K562 (cell line): ENCODE measurements at regions not wholly inside any gene's neighbourhood (a gene's known extent, or its start where the extent isn't known, plus 50 kb on each side); places are given as distances from the start of the nearest gene placed in this dataset.

Experiments
- ATAC-seq: fragments of 200-7000 bp; cut with Tn5 transposase; 3 replicates; pipeline ENCODE4 v1.9.1; 2020; ENCODE audit warnings: moderate library complexity
- BruUV-seq: library from RNA; stranded (reverse); fragments of 400-500 nt; replicated peaks from 2 replicates; lab custom pipeline; 2021; lab: Mats Ljungman, UMichigan
- CTCF ChIA-PET: fragments of 300-600 bp; formaldehyde crosslinking; extraction: SDS; loops from one replicate; lab custom pipeline; 2021; ENCODE audit warnings: low intra/inter-chr PET ratio; lab: Yijun Ruan, JAX
- POLR2A ChIA-PET: fragments of 300-600, 350-650 bp; sonication (Branson Sonifier 250); formaldehyde crosslinking; extraction: SDS; loops from one replicate; lab custom pipeline; 2021; ENCODE audit warnings: antibody characterized with exemption, inconsistent platforms; lab: Yijun Ruan, JAX
- DNase-seq, 4 experiments: peaks; one replicate each; pipeline versions ENCODE4 v3.0.0 to v3.0.0-alpha.2; 2011 to 2018; ENCODE audit warnings: low spot score in 3 of 4, mixed read lengths in 3 of 4; ENCODE audit errors: extremely low read depth in 1 of 4
- FAIRE-seq: peaks from 2 replicates; lab custom pipeline; 2011; peaks lifted over from hg19 to GRCh38; lab: Jason Lieb, UNC
- H2AFZ ChIP-seq: 2 replicates; pipeline ENCODE4 v1.6.0; 2011; ENCODE audit warnings: low read depth, low read length, control low read depth, inconsistent platforms
- H3K27ac ChIP-seq: fragments of 200-600 bp; 3 replicates; pipeline ENCODE4 v1.8.0; 2011; ENCODE audit warnings: low read depth, mild to moderate bottlenecking, control low read depth, inconsistent platforms, low read length, moderate library complexity, mixed read lengths; ENCODE audit errors: extremely low read depth
- H3K27me3 ChIP-seq, 2 experiments: fragments of 300-600 bp in 1 of 2; 2 replicates in 1 of 2; 3 replicates in 1 of 2; pipeline versions ENCODE4 v1.6.0 to v1.8.0; 2011; ENCODE audit warnings: inconsistent platforms in 2 of 2, low read length in 2 of 2, mild to moderate bottlenecking in 1 of 2, mixed read lengths in 1 of 2, moderate library complexity in 1 of 2; ENCODE audit not compliant: control insufficient read depth in 2 of 2, insufficient read depth in 2 of 2
- H3K36me3 ChIP-seq: fragments of 300-600 bp; 3 replicates; pipeline ENCODE4 v1.8.0; 2011; ENCODE audit warnings: mild to moderate bottlenecking, low read length, inconsistent platforms; ENCODE audit not compliant: control insufficient read depth, insufficient read depth
- H3K4me1 ChIP-seq, 2 experiments: fragments of 200-600 bp in 1 of 2; replicated peaks in 1 of 2; 2 replicates in 1 of 2; 3 replicates in 1 of 2; pipeline versions ENCODE4 v1.5.1 to v1.8.0; 2011; ENCODE audit warnings: inconsistent platforms in 2 of 2, low read length in 2 of 2, mild to moderate bottlenecking in 1 of 2, mixed read lengths in 1 of 2, moderate library complexity in 1 of 2; ENCODE audit not compliant: control insufficient read depth in 2 of 2, insufficient read depth in 2 of 2
- H3K4me2 ChIP-seq: 2 replicates; pipeline ENCODE4 v1.6.1; 2011; ENCODE audit warnings: low read length, control low read depth, inconsistent platforms, mixed read lengths; ENCODE audit not compliant: insufficient read depth
- H3K4me3 ChIP-seq: fragments of 200-600 bp; sonication (generic), shearing (Covaris generic); 2 replicates; pipeline ENCODE4 v1.5.1; 2016; ENCODE audit warnings: control low read depth, inconsistent platforms
- H3K79me2 ChIP-seq: fragments of 200-600 bp; 3 replicates; pipeline ENCODE4 v1.8.0; 2011; ENCODE audit warnings: low read length, inconsistent platforms; ENCODE audit not compliant: control insufficient read depth, insufficient read depth
- H3K9ac ChIP-seq, 2 experiments: 2 replicates each; pipeline versions ENCODE4 v1.6.0 to v1.6.1; 2011; ENCODE audit warnings: low read depth in 2 of 2, low read length in 2 of 2, control low read depth in 1 of 2, inconsistent platforms in 1 of 2, mild to moderate bottlenecking in 1 of 2, mixed read lengths in 1 of 2; ENCODE audit not compliant: insufficient read depth in 1 of 2
- H3K9me1 ChIP-seq: one replicate; pipeline ENCODE4 v1.6.0; 2011; ENCODE audit warnings: inconsistent platforms, mild to moderate bottlenecking, low read length, moderate library complexity; ENCODE audit not compliant: control insufficient read depth, insufficient read depth
- H3K9me3 ChIP-seq: replicated peaks from 2 replicates; pipeline ENCODE4 v1.5.1; 2011; ENCODE audit warnings: low read depth, low read length, inconsistent platforms; ENCODE audit not compliant: control insufficient read depth, insufficient read depth
- H4K20me1 ChIP-seq: replicated peaks from 2 replicates; pipeline ENCODE4 v1.6.1; 2011; ENCODE audit warnings: low read length, inconsistent platforms, mixed read lengths; ENCODE audit not compliant: control insufficient read depth, insufficient read depth
- POLR2B ChIP-seq: fragments of 450-650 bp; IDR thresholded peaks from 2 replicates; pipeline ENCODE4 v1.6.1; 2018; ENCODE audit warnings: low read depth; ENCODE audit not compliant: partially characterized antibody
- PREB ChIP-seq: sonication (generic); formaldehyde crosslinking; IDR thresholded peaks from 2 replicates; pipeline ENCODE4 v1.8.1; 2023; ENCODE audit warnings: mild to moderate bottlenecking, missing genetic modification reagents
- PTRF ChIP-seq: fragments of 450-650 bp; IDR thresholded peaks from 2 replicates; pipeline ENCODE4 v1.6.1; 2016; ENCODE audit warnings: mild to moderate bottlenecking, missing genetic modification characterization, missing compliant biosample characterization
- TARDBP ChIP-seq: fragments of 450-650 bp; IDR thresholded peaks from 2 replicates; pipeline ENCODE4 v1.6.1; 2016
- VEZF1 ChIP-seq: fragments of 200-800 bp; sonication (Bioruptor generic); IDR thresholded peaks from 2 replicates; pipeline ENCODE4 v1.6.1; 2017; ENCODE audit warnings: missing genetic modification characterization, missing compliant biosample characterization
- ZC3H4 ChIP-seq: sonication (generic); formaldehyde crosslinking; IDR thresholded peaks from 2 replicates; pipeline ENCODE4 v1.9.0; 2021; ENCODE audit warnings: missing genetic modification reagents, borderline replicate concordance
- WGBS: fragments of 100-300 bp; shearing (Covaris generic); methylation state at CpG from one replicate; pipeline ENCODE4 v1.1.6; 2016; ENCODE audit warnings: low coverage, mixed read lengths; ENCODE audit not compliant: insufficient coverage; ENCODE audit errors: missing lambda C conversion rate; 5-methylcytosine and 5-hydroxymethylcytosine counted together
- in situ Hi-C: fragments of 300-500 bp; cut with MboI; formaldehyde crosslinking; loops from 4 replicates; pipeline ENCODE4 v1.15.0; 2018; ENCODE audit warnings: inconsistent platforms, mixed read lengths
- intact Hi-C: fragments of 100-400 bp; cut with micrococcal nuclease; formaldehyde crosslinking; loops from 2 replicates; pipeline ENCODE4 v1.14.2; 2022

DNA sequence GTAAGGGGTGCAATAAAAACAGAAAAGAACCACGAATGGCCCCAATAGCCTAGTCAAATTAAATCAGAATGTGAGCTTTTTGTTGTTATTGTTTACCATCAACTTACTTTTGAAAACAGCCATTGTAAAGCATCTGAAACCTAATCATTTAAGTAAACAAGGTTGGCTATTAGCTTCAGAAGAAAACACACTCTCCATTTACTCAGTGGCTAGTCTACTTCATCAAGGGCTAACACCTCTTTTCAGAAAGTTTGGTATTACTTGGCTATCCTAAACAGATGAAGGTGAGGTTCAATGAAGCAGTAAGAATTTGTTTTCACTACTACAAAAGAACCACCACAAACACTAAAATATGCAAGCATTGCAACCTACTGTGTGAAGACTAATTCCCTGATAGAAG, 398.0 kb downstream of the CDH2 start (continued):
- TF ChIP-seq ZC3H4 (CRISPR knock-in tag), result no peak
- TF ChIP-seq TARDBP, result no peak
- no peak for TF ChIP-seq POLR2B

GRCh38 chr18:27778441-27778840, 398.5 kb downstream of the CDH2 start:
- no TSS peak for BruUV-seq
- intact Hi-C loops (no loop called here), in situ Hi-C loops (no loop called here)
- ChIA-PET POLR2A (no interaction called here), CTCF (no interaction called here)
- Histone ChIP-seq H3K9me1 (no peaks in the 10 kb centered on the region), H2AFZ (no peak overlapping the region), H3K27ac (no peak overlapping the region), H3K36me3 (no peaks in the 10 kb centered on the region), H4K20me1 (no peaks in the 10 kb centered on the region), H3K9ac (no peak overlapping the region), H3K79me2 (no peaks in the 10 kb centered on the region), H3K27me3 (no peaks in the 10 kb centered on the region), H3K4me3 (no peak overlapping the region), H3K4me2 (no peak overlapping the region), H3K4me1 (no peaks in the 10 kb centered on the region), H3K9me3 (peaks cover 1% of the 10 kb centered on the region; the same call in 1 of the 2 replicates)
- FAIRE-seq, result no peak
- DNase-seq, result no peak
- TF ChIP-seq VEZF1 (CRISPR knock-in tag) (no peak), PREB (no peak), PTRF (tag) (no peak)
- no peak for ATAC-seq
- WGBS, result 0% methylated on average over 2 of the region's 2 CpGs
